Mesendoderm (in vitro differentiated cells): ENCODE measurements at regions not wholly inside any gene's neighbourhood (a gene's known extent, or its start where the extent isn't known, plus 50 kb on each side); places are given as distances from the start of the nearest gene placed in this dataset.

ENCODE experiments used
- DNase-seq: peaks from one replicate; pipeline ENCODE4 v3.0.0; 2013
- H2AK5ac ChIP-seq: 2 replicates; pipeline ENCODE4 v1.6.1; 2013; ENCODE audit warnings: low read length, inconsistent platforms
- H2BK120ac ChIP-seq: 2 replicates; pipeline ENCODE4 v1.6.1; 2013; ENCODE audit warnings: low read depth, mild to moderate bottlenecking, low read length, moderate library complexity, mixed read lengths
- H2BK15ac ChIP-seq: replicated peaks from 2 replicates; pipeline ENCODE4 v1.6.1; 2013; ENCODE audit warnings: low read depth, mild to moderate bottlenecking, moderate library complexity
- H2BK5ac ChIP-seq: 2 replicates; pipeline ENCODE4 v1.6.1; 2013; ENCODE audit warnings: low read length, inconsistent platforms
- H3K18ac ChIP-seq: 2 replicates; pipeline ENCODE4 v1.6.1; 2013; ENCODE audit warnings: mild to moderate bottlenecking, low read length, mixed read lengths
- H3K23ac ChIP-seq: one replicate; pipeline ENCODE4 v1.6.1; 2013; ENCODE audit warnings: low read length
- H3K27ac ChIP-seq: 2 replicates; pipeline ENCODE4 v1.5.1; 2013; ENCODE audit warnings: low read depth, mild to moderate bottlenecking, inconsistent platforms, low read length, moderate library complexity
- H3K27me3 ChIP-seq: 2 replicates; pipeline ENCODE4 v1.6.1; 2013; ENCODE audit warnings: low read length, control low read depth, mild to moderate bottlenecking, inconsistent platforms; ENCODE audit not compliant: insufficient read depth, poor library complexity
- H3K36me3 ChIP-seq: 2 replicates; pipeline ENCODE4 v1.6.1; 2013; ENCODE audit warnings: low read length, inconsistent platforms; ENCODE audit not compliant: control insufficient read depth, insufficient read depth
- H3K4ac ChIP-seq: one replicate; pipeline ENCODE4 v1.6.1; 2013; ENCODE audit warnings: low read depth, mild to moderate bottlenecking, low read length, moderate library complexity
- H3K4me1 ChIP-seq: 2 replicates; pipeline ENCODE4 v1.6.1; 2013; ENCODE audit warnings: low read depth, low read length, inconsistent platforms; ENCODE audit not compliant: control insufficient read depth
- H3K4me2 ChIP-seq: 2 replicates; pipeline ENCODE4 v1.6.1; 2013; ENCODE audit warnings: low read length
- H3K4me3 ChIP-seq: 2 replicates; pipeline ENCODE4 v1.5.1; 2013; ENCODE audit warnings: mild to moderate bottlenecking, low read length
- H3K56ac ChIP-seq: one replicate; pipeline ENCODE4 v1.6.1; 2013; ENCODE audit warnings: low read length
- H3K79me1 ChIP-seq: 2 replicates; pipeline ENCODE4 v1.6.1; 2013; ENCODE audit warnings: low read length, inconsistent platforms
- H3K79me2 ChIP-seq: 2 replicates; pipeline ENCODE4 v1.6.1; 2013; ENCODE audit warnings: mild to moderate bottlenecking, low read length; ENCODE audit not compliant: control insufficient read depth, insufficient read depth
- H3K9ac ChIP-seq: 2 replicates; pipeline ENCODE4 v1.6.1; 2013; ENCODE audit warnings: low read length, inconsistent platforms
- H4K5ac ChIP-seq: one replicate; pipeline ENCODE4 v1.6.1; 2013; ENCODE audit warnings: low read length
- H4K8ac ChIP-seq: one replicate; pipeline ENCODE4 v1.6.1; 2013; ENCODE audit warnings: low read depth, mild to moderate bottlenecking, control low read depth, low read length, moderate library complexity
- WGBS: extraction: QIAGEN DNeasy Blood & Tissue Kit; methylation state at CpG from one replicate; pipeline ENCODE4 v1.1.7; 2013; ENCODE audit warnings: low lambda C conversion rate, missing lambda C conversion rate; ENCODE audit not compliant: insufficient coverage; ENCODE audit errors: extremely low coverage; 5-methylcytosine and 5-hydroxymethylcytosine counted together

- Histone ChIP-seq H3K79me1 (no peaks in the 10 kb centered on the region), H2BK120ac (no peak overlapping the region), H3K4me3 (no peak overlapping the region), H4K8ac (no peak overlapping the region), H3K23ac (no peak overlapping the region), H3K56ac (no peak overlapping the region), H3K4me2 (no peak overlapping the region), H2BK5ac (no peak overlapping the region), H3K36me3 (no peaks in the 10 kb centered on the region), H3K9ac (no peak overlapping the region), H3K18ac (no peak overlapping the region), H3K27me3 (no peaks in the 10 kb centered on the region), H3K27ac (no peak overlapping the region), H4K5ac (no peak overlapping the region), H3K4ac (no peak overlapping the region), H2AK5ac (no peak overlapping the region), H3K4me1 (peaks cover 2% of the 10 kb centered on the region), H2BK15ac (no peak overlapping the region), H3K79me2 (no peaks in the 10 kb centered on the region)
- no peak for DNase-seq
- no CpG with 5 or more reads among the region's 12 CpGs for WGBS
These were observed 147.5 kb upstream of the ID2 start for GRCh38 chr2:8534386-8534728.

GRCh38 chr2:8534729-8535468 is 147.0 kb upstream of the ID2 start:
- no peak overlapping the region for H4K8ac ChIP-seq
- H3K4me3 ChIP-seq: no peak overlapping the region
- H3K79me2 ChIP-seq: no peaks in the 10 kb centered on the region
- H3K4me1 ChIP-seq: peaks cover 2% of the 10 kb centered on the region
- H3K56ac ChIP-seq: peak overlapping the region; percentile 65
- no peak overlapping the region for H2BK5ac ChIP-seq
- H3K4me2 ChIP-seq: no peak overlapping the region
- H3K4ac ChIP-seq: no peak overlapping the region
- no peak overlapping the region for H4K5ac ChIP-seq
- H3K23ac ChIP-seq: no peak overlapping the region
- no peak overlapping the region for H3K27ac ChIP-seq
- H3K27me3 ChIP-seq: no peaks in the 10 kb centered on the region
- H3K9ac ChIP-seq: no peak overlapping the region
- no peaks in the 10 kb centered on the region for H3K79me1 ChIP-seq
- peak; percentile 29 for DNase-seq
- no CpG with 5 or more reads among the region's 15 CpGs for WGBS
- H2AK5ac ChIP-seq: no peak overlapping the region
- H3K36me3 ChIP-seq: no peaks in the 10 kb centered on the region
- no peak overlapping the region for H2BK120ac ChIP-seq
- no peak overlapping the region for H2BK15ac ChIP-seq
- H3K18ac ChIP-seq: no peak overlapping the region

- no CpG with 5 or more reads among the region's 9 CpGs for WGBS
- Histone ChIP-seq H2BK5ac (no peak overlapping the region), H3K79me2 (no peaks in the 10 kb centered on the region), H3K23ac (peak overlapping the region; percentile 76), H3K56ac (no peak overlapping the region), H3K9ac (no peak overlapping the region), H3K4ac (no peak overlapping the region), H4K8ac (no peak overlapping the region), H3K4me2 (no peak overlapping the region), H3K27ac (no peak overlapping the region), H3K79me1 (no peaks in the 10 kb centered on the region), H2BK15ac (no peak overlapping the region), H3K4me1 (peaks cover 2% of the 10 kb centered on the region), H2AK5ac (no peak overlapping the region), H2BK120ac (no peak overlapping the region), H3K4me3 (no peak overlapping the region), H3K18ac (no peak overlapping the region), H3K36me3 (no peaks in the 10 kb centered on the region), H3K27me3 (no peaks in the 10 kb centered on the region), H4K5ac (no peak overlapping the region)
- DNase-seq: no peak
These were observed 146.4 kb upstream of the ID2 start for GRCh38 chr2:8535469-8535795.

GRCh38 chr2:8535821-8536685 is 145.8 kb upstream of the ID2 start:
- peaks cover 2% of the 10 kb centered on the region for H3K4me1 ChIP-seq
- H3K4me3 ChIP-seq: no peak overlapping the region

GRCh38 chr2:8536686-8537561 is 144.9 kb upstream of the ID2 start:
- Histone ChIP-seq H2BK120ac (no peak overlapping the region), H3K23ac (no peak overlapping the region), H3K79me2 (no peaks in the 10 kb centered on the region), H4K5ac (no peak overlapping the region), H3K4me1 (peaks cover 2% of the 10 kb centered on the region), H4K8ac (no peak overlapping the region), H2AK5ac (no peak overlapping the region), H3K4ac (no peak overlapping the region), H2BK5ac (no peak overlapping the region), H3K36me3 (no peaks in the 10 kb centered on the region), H3K4me2 (no peak overlapping the region), H3K4me3 (no peak overlapping the region), H3K27ac (no peak overlapping the region), H3K79me1 (no peaks in the 10 kb centered on the region), H3K18ac (no peak overlapping the region), H3K9ac (no peak overlapping the region), H3K56ac (no peak overlapping the region), H2BK15ac (no peak overlapping the region), H3K27me3 (no peaks in the 10 kb centered on the region)
- peak; percentile 34 for DNase-seq
- WGBS: no CpG with 5 or more reads among the region's 16 CpGs

More at GRCh38 chr2:8535821-8536685, 145.8 kb upstream of the ID2 start:
- Histone ChIP-seq H3K18ac (no peak overlapping the region), H3K27ac (no peak overlapping the region), H3K79me1 (no peaks in the 10 kb centered on the region), H4K5ac (no peak overlapping the region), H2BK5ac (no peak overlapping the region), H3K27me3 (no peaks in the 10 kb centered on the region), H3K4me2 (no peak overlapping the region), H2BK15ac (no peak overlapping the region), H4K8ac (no peak overlapping the region), H3K23ac (peak overlapping the region; percentile 76), H3K79me2 (no peaks in the 10 kb centered on the region), H3K4ac (no peak overlapping the region), H2BK120ac (no peak overlapping the region), H3K36me3 (no peaks in the 10 kb centered on the region), H2AK5ac (no peak overlapping the region), H3K9ac (no peak overlapping the region), H3K56ac (no peak overlapping the region)
- no peak for DNase-seq
- whole genome bisulfite sequencing: no CpG with 5 or more reads among the region's 19 CpGs
